ENCODE measurements at regions not wholly inside any gene's neighbourhood (a gene's known extent, or its start where the extent isn't known, plus 50 kb on each side); places are given as distances from the start of the nearest gene placed in this dataset.

DNA sequence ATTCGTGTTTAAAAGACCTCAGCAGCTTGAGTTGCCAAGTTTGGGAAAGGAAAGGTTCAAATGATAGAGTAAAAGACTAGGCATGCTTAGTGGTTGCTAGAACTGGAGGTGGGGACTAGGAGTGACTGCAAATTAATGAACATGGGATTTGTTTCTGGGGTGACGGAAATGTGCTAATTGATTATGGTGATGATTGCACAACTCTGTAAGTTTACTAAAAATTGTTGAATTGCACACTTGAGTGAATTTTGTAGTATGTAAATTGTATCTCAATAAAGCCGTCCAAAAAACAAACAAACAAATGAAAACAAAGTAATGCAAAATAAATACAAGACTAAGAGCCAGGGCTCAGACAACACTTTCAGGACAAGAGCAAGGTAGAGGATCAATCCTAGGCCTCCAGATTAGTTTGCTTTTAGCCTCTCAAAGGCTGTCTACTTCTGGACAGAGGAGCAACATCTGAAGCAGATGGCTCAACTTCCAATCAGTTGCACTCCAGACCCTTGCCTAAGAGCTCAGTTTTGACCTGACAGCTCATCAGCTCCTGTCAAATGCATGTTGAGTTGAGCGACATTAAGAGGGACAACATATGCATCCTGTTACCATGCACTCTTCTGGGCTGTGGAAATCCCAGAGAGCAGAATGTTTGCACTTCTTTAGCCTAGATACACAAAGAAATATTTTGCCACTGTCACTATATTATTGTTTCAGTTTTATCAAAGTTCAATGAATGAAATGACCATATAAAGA, 111.2 kb upstream of the ASIC2 start:
- no peak for DNase-seq

DNA sequence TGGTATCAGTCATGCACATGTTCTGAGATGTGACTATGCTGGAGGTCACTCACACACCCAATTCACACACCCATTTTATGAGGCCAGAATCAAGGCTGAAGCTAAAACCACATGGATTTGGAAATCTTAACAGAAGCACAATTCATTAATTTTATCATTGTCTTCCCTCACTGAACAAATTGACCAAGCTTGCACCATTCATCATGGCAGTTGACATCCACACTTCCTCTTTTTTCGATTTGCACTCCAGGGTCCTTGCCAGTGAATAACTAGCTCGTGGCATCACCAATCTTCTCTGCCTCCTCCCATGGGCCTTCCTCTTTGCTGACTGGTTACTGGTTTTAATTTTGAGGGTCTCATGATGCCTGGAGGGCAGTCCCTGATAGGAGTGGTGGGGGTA, 123.0 kb upstream of the ASIC2 start:
- DNase-seq = no peak

DNA sequence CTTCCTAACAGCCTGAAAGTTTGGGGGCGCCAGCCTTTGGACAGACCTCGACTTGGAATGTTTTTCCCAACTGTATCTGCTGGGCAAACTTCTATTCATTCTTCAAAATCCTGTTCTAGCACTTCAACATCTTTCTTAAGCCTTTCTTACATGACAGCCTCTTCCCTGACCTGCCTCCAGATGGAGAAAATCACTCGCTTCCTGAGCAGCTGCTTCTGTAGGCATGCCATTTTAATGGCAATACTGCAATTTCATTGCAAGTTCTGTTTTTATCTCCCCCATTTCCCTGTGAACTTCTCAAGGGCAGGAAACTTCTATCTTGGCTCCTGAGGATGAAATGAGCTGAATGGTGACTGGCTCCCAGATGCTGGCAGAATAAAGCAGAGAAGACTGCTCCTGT, 128.8 kb upstream of the ASIC2 start:
- no peak for DNase-seq

DNA sequence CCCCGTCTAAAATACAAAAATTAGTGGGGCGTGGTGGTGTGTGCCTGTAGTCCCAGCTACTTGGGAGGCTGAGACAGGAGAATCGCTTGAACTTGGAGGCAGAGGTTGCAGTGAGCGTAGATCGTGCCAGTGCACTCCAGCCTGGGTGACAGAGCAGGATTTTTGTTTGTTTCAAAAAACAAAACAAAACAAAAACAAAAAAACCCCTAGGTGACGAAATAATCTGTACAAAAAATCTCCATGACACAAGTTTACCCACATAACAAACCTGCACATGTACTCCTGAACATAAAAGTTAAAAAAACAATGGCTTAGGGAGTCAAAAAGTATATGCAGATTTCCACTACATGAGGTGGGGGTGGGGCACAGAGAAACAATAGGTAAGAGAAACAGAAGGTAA, 140.5 kb upstream of the ASIC2 start:
- no peak for DNase-seq

DNA sequence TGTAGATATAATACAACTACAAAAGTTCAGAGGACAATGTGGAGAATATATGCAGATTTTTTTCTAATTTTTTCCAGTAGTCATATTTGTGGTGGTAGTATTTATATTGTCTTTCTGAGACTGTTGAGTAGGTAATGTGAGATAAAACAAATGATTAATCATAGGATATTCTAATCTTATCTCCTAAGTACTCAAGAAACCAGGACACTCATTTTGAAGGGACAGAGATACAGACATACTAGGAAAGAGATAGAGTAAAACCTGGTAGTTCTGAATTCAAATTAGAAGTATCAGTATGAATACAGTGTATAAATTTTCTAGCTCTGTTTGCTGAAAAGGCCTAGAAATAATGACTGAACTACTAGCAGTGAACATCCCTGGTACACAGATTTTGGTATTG, 141.7 kb upstream of the ASIC2 start:
- no peak for DNase-seq

DNA sequence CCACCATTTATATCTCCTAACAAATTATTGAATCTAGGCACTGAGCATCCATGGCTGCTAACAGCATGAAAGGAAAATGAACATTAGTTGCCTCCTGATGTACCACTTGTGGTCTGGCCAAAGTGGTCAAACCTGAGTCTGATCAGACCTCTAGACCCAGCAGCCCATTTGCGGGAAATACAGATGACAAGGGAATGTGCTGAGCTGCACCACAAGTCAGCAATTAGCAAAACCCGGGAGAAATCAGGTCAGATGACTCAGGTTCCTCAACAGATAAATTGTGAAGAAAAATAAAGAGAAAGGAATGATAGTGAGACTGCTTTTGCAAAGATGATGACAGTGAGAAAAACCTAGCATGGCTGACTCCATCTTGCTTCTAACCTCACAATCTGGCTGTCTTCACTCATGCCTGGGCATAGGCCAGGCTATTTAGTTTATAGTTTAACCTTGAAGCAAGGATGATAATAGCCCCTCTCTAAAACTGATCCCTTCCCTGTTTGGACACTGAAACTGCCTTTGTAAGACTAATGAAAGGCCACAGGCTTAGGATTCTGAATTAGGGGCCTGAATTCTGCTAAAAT, 142.7 kb upstream of the ASIC2 start:
- no peak for DNase-seq

DNA sequence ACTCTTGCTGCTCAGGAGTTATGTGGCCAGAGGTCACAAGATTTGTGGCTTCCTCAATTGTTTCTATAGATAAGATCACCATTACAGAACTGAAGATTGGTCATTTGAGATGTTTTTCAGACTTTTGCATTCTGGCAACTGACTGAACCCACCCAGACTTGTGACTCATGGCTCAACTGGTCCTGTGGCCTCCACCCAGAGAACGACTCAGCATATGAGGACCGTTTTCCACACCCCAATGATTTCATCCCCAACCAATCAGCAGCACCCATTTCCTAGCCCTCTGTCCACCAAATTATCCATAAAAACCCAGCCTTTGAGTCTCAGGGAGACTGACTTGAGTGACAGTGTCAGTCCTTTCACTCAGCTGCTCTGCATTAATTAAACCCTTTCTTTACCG, 143.2 kb upstream of the ASIC2 start:
- no peak for DNase-seq

DNA sequence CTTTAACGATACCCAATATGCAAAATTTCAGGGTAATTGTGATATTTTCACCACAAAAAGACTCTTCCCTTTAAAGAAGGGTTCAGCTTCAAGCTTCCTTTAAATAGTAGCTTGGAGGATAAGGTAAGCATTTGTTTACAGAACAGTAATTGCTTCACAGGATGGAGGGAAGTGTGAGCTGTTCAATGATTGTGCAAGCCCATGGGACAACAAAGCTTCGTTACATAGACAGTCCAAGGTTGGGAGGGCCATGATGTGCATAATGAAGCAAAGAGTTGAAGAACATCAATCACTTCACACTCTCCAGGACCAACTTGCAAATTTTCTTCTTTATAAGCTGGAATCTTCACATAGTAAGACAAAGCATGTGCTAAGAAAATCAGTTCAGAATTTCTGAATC, 145.0 kb upstream of the ASIC2 start:
- no peak for DNase-seq

DNA sequence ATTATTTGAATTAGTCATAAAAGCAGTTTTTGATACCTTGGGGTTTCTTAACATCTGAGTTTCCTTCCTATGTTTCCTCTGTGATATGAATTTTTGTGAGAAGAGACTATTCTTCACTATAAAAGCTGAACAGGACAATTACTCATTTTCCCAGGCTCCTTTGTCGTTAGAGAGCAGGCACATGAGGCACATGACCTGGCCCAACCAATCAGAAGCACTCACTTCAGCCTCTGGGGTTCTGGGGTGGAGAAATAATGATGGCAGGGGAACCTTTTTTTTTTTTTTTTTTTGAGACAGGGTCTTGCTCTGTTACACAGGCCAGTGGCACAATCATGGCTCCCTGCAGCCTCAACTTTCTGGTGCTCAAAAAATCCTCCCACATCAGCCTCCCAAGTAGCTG, 145.5 kb upstream of the ASIC2 start:
- DNase-seq = no peak

DNA sequence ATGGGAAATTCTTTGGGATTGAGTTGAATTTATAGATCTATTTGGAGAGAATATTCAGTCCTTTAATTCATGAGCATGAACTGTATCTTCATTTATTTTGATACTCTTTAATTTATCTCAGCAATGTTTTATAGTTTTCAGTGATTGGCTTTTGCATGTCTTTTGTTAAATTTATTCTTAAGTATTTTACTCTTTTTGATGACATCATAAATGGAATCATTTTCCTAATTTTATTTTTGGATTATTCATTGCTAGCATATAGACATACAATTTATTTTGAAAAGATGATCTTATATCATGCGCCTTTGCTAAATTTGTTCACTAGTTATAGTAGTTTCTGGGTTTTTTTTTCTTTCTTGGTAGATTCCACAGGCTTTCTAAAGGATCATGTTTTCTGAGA, 149.2 kb upstream of the ASIC2 start:
- no peak for DNase-seq

DNA sequence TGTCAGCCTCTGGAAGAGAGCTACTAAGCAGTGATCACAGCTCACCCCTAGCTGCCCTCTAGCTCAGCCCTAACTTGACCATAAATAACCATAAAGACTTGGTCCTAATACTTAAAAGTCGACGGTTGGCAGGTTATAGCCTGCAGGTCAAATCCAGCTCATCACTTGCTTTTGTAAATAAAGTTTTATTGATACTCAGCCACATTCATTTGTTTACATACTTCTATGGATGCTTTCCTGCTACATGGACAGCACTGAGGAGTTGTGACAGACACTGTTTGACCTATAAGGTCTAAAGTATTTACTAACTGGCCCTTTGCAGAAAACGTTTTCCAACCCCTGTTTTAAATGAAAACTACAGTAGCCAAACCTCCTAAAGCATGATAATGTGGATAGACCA, 151.6 kb upstream of the ASIC2 start:
- no peak for DNase-seq

DNA sequence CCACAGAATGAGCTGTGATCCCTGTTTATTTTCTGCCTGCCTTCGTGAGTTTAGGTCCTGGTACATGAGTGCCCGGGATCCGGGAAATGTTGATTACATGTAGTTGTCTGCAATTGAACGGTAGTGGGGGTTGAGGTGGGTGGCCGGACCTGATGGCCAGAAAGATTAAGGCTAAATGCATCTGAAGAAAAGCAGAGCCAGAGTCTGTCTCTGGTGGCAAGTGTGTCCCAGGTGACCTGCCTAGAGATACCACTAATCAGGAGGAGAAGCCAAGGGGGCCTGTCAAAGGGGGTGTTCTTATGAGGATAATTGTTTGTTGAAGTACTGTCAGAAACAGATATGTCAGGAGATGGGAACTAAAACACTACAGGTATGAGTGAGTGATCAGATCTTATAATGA, 154.0 kb upstream of the ASIC2 start:
- DNase-seq = no peak

DNA sequence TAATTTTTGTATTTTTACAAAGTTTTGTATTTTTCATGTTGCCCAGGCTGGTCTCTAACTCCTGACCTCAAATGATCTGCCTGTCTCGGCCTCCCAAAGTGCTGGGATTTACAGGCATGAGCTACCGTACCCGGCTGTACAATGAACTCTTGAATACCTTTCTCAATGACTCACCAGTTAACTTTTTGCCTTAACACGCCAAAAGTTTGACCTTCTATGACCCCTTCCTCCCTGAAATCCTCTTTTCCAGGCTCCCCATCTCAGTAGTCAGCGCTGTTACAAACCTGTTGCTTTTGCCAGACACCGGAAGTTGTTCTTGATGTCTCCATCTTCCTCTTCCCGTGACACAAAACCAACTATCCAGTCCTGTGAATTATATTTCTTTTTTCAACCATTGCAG, 158.1 kb upstream of the ASIC2 start:
- DNase-seq = no peak

DNA sequence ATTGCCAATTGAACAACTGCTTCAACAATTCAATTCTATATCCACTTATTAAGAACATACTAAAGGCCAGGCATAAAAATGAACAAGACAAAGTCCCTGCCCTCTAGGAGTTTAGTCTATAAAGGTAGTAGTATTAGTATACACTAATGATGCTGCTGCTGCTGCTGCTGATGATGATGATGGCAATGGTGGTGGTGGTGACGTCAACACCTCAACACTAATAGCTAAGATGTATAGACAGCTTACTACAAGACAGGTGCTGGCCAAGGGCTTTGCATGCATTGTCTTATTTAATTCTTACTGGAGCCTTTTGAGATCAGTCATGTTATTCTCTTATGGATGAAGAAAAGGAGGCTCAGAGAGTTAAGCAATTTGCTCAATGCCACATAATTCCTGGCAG, 164.4 kb upstream of the ASIC2 start:
- no peak for DNase-seq

DNA sequence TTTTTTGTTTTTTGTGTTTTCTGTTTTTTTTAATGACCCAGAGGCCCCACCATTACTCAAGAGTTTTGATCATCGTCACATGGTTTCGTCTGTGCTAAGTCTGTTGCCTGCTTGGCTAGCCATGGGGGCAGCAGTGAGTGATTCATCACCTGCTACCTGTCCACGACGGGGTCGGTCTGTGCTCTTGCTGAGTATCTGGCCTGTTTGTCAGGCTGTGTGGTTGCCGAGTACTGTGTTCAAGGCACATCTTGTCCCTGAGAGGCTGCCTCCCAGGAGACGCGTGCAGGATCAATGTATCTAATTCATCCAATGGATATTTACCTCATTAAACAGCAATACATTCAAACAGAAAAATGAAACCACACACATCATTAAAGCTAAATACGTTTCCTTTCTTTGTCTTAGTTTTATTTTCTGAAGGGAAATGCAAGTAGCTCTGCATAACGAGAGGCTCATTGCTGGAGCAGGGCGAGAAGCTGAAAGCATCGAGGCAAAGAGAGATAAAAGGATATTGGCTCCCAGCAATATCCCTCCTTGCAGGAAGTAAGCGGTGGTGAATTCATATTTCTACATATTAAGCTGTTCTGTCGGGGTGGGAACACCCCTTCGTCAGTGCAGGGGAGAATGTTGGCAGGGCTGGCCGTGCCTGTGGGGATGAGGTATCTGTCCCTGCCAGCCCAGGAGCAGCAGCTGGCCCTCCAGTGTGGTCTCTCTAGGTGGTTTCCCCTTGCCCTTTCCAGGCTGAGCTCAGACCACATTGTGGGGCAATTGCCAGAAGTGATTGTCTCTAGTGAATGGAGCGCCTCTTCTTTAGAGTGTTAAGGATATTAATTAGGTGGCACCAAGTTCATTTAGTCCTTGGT, 166.2 kb upstream of the ASIC2 start:
- DNase-seq = no peak

DNA sequence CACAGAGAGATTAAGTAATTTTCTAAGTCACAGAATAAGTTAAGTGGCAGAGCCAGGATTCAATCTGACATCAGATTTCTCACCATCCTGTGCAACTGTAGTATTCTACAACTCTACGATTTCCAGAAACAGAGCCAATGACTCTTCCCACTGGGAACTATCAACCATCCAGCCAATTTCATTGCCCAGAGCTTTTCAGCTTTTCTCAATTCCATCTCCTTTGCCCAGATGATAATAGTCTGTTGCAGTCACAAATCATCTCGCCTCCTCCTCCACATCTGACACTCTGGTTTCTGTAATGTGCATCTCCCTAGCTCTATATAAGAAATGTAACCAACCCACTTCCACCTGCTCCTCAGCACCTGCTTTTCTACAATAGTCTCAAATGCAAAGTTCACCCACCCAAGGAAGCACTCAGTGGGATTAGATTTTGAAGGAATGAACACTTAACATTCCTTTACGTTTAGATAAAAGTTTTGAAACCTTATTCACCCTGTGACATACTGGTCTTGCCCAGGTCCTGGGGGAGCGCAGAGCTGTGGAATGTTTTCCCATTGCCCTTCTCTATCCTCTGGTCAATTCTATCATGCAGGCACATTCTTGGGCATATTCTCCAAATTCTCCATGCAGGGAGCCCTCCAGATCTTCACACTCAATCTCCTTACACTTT, 167.8 kb upstream of the ASIC2 start:
- no peak for DNase-seq

DNA sequence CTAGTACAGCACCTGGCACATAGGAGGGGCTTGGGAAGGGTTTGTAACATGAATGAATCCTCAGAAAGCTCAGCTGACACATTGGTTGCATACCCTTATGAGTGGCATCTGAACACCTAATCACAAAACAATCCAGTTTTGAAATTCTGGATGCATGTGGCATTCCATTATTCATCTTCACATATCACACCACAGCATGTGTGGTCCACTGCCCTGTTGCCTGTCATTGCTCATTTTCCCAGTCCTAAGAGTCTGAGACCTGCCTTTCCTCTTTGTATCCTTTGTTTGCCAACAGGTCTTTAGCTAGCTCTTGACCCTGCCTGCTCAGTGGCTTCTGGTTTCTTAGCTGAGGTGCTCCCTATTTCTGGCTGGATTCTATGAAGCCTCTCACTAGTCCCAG, 170.8 kb upstream of the ASIC2 start:
- DNase-seq = no peak

DNA sequence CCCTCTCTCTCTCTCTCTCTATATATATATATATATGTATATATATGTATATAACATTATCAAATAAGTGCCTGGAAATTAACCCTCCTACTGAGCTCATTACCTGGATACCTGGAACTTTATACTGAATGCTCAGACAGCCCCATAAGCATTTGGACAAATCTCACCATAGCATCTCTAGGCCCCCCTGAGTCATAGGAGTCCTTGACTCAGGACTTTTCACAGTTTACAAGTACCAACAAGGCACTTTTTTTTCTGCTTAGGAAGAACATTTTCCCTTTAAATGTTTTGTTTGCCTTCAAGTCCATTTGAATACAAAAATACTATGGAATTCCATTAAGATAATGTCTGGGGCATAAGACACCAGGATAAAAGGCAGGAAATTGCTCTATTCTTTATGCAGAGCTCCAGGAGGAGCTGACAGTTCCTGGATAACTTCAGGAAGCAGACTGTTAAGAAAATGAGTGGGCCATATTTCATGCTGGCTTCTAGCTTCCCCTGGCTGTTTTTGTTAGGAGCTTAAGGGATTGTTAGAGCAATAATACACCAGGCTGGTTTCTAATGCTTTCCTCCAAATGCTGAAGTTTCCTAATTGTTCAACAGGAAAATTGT, 171.7 kb upstream of the ASIC2 start:
- no peak for DNase-seq

DNA sequence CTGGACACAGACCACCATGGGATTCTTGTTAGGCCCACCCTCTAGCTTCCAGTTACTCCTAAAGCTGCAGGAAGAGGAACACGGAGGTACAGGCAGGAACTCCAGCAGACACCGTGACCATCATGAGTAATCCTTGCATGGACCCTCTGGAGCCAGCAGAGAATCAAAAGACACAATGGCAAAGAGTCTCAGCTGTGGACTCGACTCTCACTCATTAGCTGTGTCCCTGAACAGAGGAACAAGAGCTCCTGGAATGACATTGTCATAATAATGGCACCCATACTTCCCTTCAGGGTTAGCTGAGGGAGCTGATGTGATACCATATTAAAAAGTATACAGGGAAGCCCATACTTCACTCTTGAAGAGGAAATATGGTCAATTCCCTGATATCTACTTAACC, 176.3 kb upstream of the ASIC2 start:
- no peak for DNase-seq

DNA sequence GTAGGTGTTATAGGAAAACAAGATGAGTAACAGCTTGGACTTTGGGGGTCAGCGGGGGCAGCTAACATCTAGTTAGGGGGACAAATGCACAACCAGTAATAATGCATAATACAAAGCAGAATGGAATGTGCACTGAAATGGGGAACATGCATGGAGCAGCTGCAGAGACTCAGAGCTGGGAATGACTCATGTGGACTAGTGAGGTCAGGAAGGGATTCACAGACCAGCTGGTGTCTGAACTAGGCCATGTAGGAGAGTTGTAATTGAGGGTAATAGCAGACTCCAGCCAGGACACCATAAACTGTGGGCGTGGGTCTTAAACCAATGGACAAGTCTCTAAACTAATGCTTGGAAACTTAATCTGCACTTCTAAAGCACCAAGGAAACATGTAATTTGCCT, 176.8 kb upstream of the ASIC2 start:
- DNase-seq = no peak

DNA sequence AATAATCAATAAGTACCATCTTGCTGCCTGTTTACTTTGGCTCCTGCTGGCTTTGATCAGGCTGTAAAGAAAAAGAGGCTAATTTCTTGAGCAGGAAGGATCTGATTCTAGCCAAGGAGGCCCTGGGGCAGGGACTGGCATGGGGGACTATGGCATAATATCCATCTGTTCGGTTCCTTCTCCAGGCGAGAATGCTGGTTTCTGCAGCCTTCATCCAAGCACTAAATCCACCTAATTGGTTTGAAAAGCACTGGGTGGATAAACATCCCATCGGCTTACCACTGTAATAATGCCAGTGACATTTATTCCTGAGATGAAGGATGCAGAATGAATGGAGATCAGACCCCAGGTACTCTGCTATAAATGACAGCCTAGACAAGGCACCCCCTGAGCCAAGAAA, 180.0 kb upstream of the ASIC2 start:
- DNase-seq = no peak

DNA sequence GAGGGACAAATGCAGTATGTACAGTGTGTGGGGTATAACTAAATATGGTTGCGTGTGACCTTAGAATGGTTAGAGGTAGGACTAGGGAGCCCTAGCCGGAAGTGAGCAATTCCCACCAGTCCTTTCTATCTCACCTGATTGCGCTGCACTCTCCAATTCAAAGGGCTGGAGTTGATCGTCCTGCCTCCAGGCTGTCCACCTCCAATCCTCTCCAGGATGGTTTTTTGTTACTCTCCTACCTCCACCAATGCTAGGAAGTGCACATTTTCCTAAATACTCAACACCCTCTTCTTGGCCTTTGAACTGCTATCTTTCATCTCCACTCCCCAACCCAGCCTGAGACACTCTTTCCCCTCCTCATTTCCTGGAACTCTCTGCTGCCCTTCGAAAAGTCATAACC, 181.7 kb upstream of the ASIC2 start:
- DNase-seq = no peak

DNA sequence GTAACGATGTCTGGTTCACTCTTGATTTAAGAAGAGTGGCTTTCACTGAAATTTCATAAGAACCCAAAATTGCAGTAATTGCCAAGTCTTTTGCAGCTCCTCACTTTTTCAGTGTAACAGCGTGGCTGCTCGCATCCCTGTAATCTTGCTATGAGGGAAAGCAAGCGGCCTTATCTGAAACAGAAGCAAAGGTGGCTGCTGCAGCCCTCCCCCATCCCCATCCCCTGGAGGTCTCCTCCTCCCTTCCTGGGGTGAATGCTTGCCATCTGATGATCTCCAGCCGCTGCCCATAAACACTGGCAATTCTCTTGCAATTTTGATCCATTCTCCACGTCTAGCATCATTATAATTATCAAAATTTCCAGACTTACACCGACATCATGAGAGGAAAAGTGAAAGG, 182.5 kb upstream of the ASIC2 start:
- DNase-seq = no peak

All from GOT3 (cell line).